ENCODE measurements at regions not wholly inside any gene's neighbourhood (a gene's known extent, or its start where the extent isn't known, plus 50 kb on each side); places are given as distances from the start of the nearest gene placed in this dataset.

DNA sequence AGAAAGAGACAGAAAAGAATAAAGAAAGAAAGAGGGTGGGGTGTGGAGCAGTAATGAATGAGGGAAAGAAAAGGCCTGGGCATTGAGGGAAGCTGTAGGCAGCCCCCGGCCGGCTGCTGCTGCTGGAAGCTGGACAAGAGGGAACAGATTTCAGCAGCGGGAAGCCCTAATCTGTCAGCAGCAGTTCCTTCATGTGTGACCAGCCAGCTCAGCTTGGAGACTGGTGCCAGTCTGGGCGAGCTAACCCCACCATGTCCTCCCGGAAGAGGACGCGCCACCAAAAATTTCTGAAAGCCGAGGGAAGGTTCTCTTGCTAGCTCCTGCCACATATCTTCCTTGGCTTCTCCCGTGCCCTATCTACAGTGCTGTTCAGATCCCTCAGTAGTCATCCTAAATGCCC is 236.8 kb downstream of the GRIN2B start:
- TF ChIP-seq ZNF384 (IDR thresholded peaks at IDR 0.05) (no peak), CTBP1 (IDR thresholded peaks at IDR 0.05; ENCODE audit: borderline replicate concordance) (no peak), FOXM1 (IDR thresholded peaks at IDR 0.05; ENCODE audit: borderline replicate concordance) (no peak), SP1 (IDR thresholded peaks at IDR 0.05) (no peak), FOXA1 (IDR thresholded peaks at IDR 0.05) (no peak)

All from HEK293T (cell line).